Natural killer cell (primary cell): ENCODE measurements at regions not wholly inside any gene's neighbourhood (a gene's known extent, or its start where the extent isn't known, plus 50 kb on each side); places are given as distances from the start of the nearest gene placed in this dataset.

Experiments used
- ATAC-seq, 3 donors: fragments of 150-1000 bp in 2 of 3; fragments of 200-7000 bp in 1 of 3; cut with Tn5 transposase; 1 replicate in 1 of 3; 2 replicates in 2 of 3; pipeline ENCODE4 v1.10.0; 2021; ENCODE audit warnings: mild to moderate bottlenecking in 2 of 3, moderate library complexity in 2 of 3
- DNase-seq, 2 donors: peaks; one replicate each; pipeline versions ENCODE4 v3.0.0 to v3.0.0-alpha.2; 2013 to 2021; ENCODE audit warnings: mixed read lengths in 1 of 2
- H3K27ac ChIP-seq: one replicate; pipeline ENCODE4 v1.5.1; 2013; ENCODE audit warnings: mild to moderate bottlenecking, low read length
- H3K27me3 ChIP-seq: one replicate; pipeline ENCODE4 v1.6.1; 2013; ENCODE audit warnings: low read length; ENCODE audit not compliant: control insufficient read depth, insufficient read depth
- H3K36me3 ChIP-seq: one replicate; pipeline ENCODE4 v1.6.1; 2013; ENCODE audit warnings: low read length; ENCODE audit not compliant: control insufficient read depth, insufficient read depth
- H3K4me1 ChIP-seq: one replicate; pipeline ENCODE4 v1.6.1; 2013; ENCODE audit warnings: low read length; ENCODE audit not compliant: control insufficient read depth, insufficient read depth
- H3K4me3 ChIP-seq: one replicate; pipeline ENCODE4 v1.5.1; 2013; ENCODE audit warnings: low read length
- H3K9me3 ChIP-seq: one replicate; pipeline ENCODE4 v1.6.1; 2013; ENCODE audit warnings: low read length; ENCODE audit not compliant: control insufficient read depth, insufficient read depth
- H3K27ac Mint-ChIP-seq, 2 donors: one replicate each; pipeline ENCODE4 v1.8.0; 2022; ENCODE audit warnings: mild to moderate bottlenecking in 2 of 2, mixed read lengths in 2 of 2, moderate library complexity in 1 of 2
- H3K27me3 Mint-ChIP-seq, 2 donors: one replicate each; pipeline ENCODE4 v1.8.0; 2022; ENCODE audit warnings: low read depth in 2 of 2, mixed read lengths in 2 of 2
- H3K36me3 Mint-ChIP-seq: one replicate; pipeline ENCODE4 v1.8.0; 2022; ENCODE audit warnings: mixed read lengths
- H3K4me1 Mint-ChIP-seq, 2 donors: one replicate each; pipeline ENCODE4 v1.8.0; 2022; ENCODE audit warnings: mixed read lengths in 2 of 2
- H3K4me3 Mint-ChIP-seq: one replicate; pipeline ENCODE4 v1.8.0; 2022; ENCODE audit warnings: mild to moderate bottlenecking, moderate library complexity, mixed read lengths
- H3K9me3 Mint-ChIP-seq, 2 donors: one replicate each; pipeline ENCODE4 v1.8.0; 2022; ENCODE audit warnings: mixed read lengths in 2 of 2
- WGBS: methylation state at CpG from one replicate; pipeline ENCODE4 v1.1.7; 2013; ENCODE audit warnings: missing lambda C conversion rate; ENCODE audit not compliant: insufficient coverage; 5-methylcytosine and 5-hydroxymethylcytosine counted together
- intact Hi-C: fragments of 100-400 bp; cut with micrococcal nuclease; formaldehyde crosslinking; loops from one replicate; pipeline ENCODE4 v1.14.2; 2022
- TF ChIP-seq, protein P1 (sequence below): fragments of 200-600 bp; IDR thresholded peaks from one replicate; pipeline ENCODE4 v1.8.0; 2022; ENCODE audit warnings: antibody characterized with exemption

GRCh38 chr18:77766421-77766820, 516.8 kb downstream of the GALR1 start:
- H3K27ac ChIP-seq = no peak overlapping the region
- H3K36me3 ChIP-seq = no peaks in the 10 kb centered on the region
- Mint-ChIP-seq H3K4me1 (no peaks in the 10 kb centered on the region), H3K4me3 (no peak overlapping the region), H3K36me3 (no peaks in the 10 kb centered on the region), H3K9me3 (no peaks in the 10 kb centered on the region), H3K27me3 (peaks cover 7 to 25% of the 10 kb centered on the region in 2 donors), H3K27ac (no peak overlapping the region)
- no peak for DNase-seq
- no peak overlapping the region for H3K4me3 ChIP-seq
- TF ChIP-seq, protein P1, sequence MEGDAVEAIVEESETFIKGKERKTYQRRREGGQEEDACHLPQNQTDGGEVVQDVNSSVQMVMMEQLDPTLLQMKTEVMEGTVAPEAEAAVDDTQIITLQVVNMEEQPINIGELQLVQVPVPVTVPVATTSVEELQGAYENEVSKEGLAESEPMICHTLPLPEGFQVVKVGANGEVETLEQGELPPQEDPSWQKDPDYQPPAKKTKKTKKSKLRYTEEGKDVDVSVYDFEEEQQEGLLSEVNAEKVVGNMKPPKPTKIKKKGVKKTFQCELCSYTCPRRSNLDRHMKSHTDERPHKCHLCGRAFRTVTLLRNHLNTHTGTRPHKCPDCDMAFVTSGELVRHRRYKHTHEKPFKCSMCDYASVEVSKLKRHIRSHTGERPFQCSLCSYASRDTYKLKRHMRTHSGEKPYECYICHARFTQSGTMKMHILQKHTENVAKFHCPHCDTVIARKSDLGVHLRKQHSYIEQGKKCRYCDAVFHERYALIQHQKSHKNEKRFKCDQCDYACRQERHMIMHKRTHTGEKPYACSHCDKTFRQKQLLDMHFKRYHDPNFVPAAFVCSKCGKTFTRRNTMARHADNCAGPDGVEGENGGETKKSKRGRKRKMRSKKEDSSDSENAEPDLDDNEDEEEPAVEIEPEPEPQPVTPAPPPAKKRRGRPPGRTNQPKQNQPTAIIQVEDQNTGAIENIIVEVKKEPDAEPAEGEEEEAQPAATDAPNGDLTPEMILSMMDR = no peak
- intact Hi-C loops = no loop called here
- ATAC-seq = no peak
- no peaks in the 10 kb centered on the region for H3K9me3 ChIP-seq
- H3K27me3 ChIP-seq = peaks cover 2% of the 10 kb centered on the region
- WGBS = 95% methylated on average over 9 of the region's 9 CpGs
- no peaks in the 10 kb centered on the region for H3K4me1 ChIP-seq

GRCh38 chr18:77772177-77772576, 522.5 kb downstream of the GALR1 start:
- 72% methylated on average over 5 of the region's 5 CpGs for WGBS
- no peak overlapping the region for H3K27ac Mint-ChIP-seq
- H3K36me3 Mint-ChIP-seq = no peaks in the 10 kb centered on the region
- no peaks in the 10 kb centered on the region for H3K4me1 ChIP-seq
- no peaks in the 10 kb centered on the region for H3K9me3 Mint-ChIP-seq
- H3K27me3 ChIP-seq = no peaks in the 10 kb centered on the region
- H3K27me3 Mint-ChIP-seq = peaks cover 0 to 8% of the 10 kb centered on the region in 2 donors
- TF ChIP-seq, protein P1 = no peak
- no peak for ATAC-seq
- H3K4me1 Mint-ChIP-seq = no peaks in the 10 kb centered on the region
- no peaks in the 10 kb centered on the region for H3K36me3 ChIP-seq
- H3K4me3 ChIP-seq = no peak overlapping the region
- H3K4me3 Mint-ChIP-seq = no peak overlapping the region
- intact Hi-C loops = no loop called here
- DNase-seq = no peak
- no peaks in the 10 kb centered on the region for H3K9me3 ChIP-seq
- no peak overlapping the region for H3K27ac ChIP-seq

GRCh38 chr18:77776104-77776503, 526.5 kb downstream of the GALR1 start:
- Mint-ChIP-seq H3K4me3 (no peak overlapping the region), H3K4me1 (no peaks in the 10 kb centered on the region), H3K9me3 (no peaks in the 10 kb centered on the region), H3K27ac (no peak overlapping the region), H3K36me3 (no peaks in the 10 kb centered on the region), H3K27me3 (no peaks in the 10 kb centered on the region)
- TF ChIP-seq, protein P1 = no peak
- Histone ChIP-seq H3K4me1 (no peaks in the 10 kb centered on the region), H3K27me3 (no peaks in the 10 kb centered on the region), H3K9me3 (no peaks in the 10 kb centered on the region), H3K36me3 (no peaks in the 10 kb centered on the region), H3K27ac (no peak overlapping the region), H3K4me3 (no peak overlapping the region)
- ATAC-seq = no peak
- 91% methylated on average over 11 of the region's 12 CpGs for WGBS
- DNase-seq = no peak
- intact Hi-C loops = no loop called here

DNA sequence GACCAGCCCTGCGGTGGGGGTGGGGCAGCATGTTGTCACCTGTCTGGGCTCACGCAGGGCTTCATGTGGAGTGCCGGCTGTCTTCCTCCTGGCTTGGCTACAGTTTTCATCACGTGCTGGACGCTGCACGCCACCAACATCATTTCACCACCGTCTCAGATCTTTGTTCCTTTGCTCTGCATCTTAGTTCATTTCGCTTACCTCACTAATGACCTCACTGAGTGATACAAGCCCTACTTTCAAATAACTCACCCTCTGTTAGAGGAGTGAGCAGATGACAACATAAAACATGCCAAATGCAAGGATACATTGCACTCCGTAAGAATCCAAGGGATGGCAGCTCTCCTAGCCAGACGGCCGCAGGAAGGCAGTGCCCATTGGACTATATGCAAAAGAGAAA, 527.5 kb downstream of the GALR1 start:
- Histone ChIP-seq H3K4me1 (no peaks in the 10 kb centered on the region), H3K4me3 (no peak overlapping the region), H3K36me3 (no peaks in the 10 kb centered on the region), H3K9me3 (no peaks in the 10 kb centered on the region), H3K27me3 (no peaks in the 10 kb centered on the region), H3K27ac (no peak overlapping the region)
- ATAC-seq = no peak
- Mint-ChIP-seq H3K4me3 (no peak overlapping the region), H3K4me1 (no peaks in the 10 kb centered on the region), H3K9me3 (no peaks in the 10 kb centered on the region), H3K27me3 (no peaks in the 10 kb centered on the region), H3K36me3 (no peaks in the 10 kb centered on the region), H3K27ac (no peak overlapping the region)
- TF ChIP-seq, protein P1 = no peak
- 92% methylated on average over 11 of the region's 11 CpGs for WGBS
- DNase-seq = no peak
- intact Hi-C loops = no loop called here
